ENCODE measurements at regions not wholly inside any gene's neighbourhood (a gene's known extent, or its start where the extent isn't known, plus 50 kb on each side); places are given as distances from the start of the nearest gene placed in this dataset.

DNA sequence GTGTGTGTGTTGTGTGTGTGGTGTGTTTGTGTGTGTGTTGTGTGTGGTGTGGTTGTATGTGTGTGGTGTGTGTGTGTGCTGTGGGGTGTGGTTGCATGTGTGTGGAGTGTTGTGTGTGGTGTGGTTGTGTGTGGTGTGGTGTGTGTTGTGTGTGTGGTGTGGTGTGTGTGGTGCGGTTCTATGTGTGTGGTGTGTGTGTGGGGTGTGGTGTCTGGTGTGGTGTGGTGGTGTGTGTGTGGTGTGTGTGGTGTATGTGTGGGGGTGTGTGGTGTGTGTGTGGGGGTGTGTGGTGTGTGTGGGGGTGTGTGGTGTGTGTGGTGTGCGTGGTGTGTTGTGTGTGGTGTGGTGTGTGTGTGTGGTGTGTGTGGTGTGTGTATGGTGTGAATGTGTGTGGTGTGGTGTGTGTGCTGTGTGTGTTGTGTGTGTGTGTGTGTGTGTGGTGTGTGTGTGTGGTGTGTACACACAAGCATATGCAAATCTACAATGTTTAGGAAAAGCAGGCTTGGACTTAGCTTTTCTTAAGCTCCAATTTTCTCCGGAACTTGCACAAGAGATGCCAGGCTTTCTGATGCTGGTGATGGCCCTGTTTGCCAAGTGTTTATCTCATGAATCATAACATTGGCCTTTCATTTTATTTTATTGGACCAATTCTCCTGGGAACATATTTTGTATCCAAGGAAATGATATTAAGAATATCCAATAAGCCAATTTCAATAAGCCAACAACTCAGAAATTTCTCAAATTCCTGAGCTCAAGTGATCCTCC is 148.7 kb downstream of the SPATA18 start:
- Histone ChIP-seq H4K20me1 (ENCODE audit: insufficient read depth) (no peaks in the 10 kb centered on the region), H3K27me3 (ENCODE audit: insufficient read depth, low read depth, low read length) (no peaks in the 10 kb centered on the region), H3K36me3 (ENCODE audit: insufficient read depth, low read length) (no peaks in the 10 kb centered on the region), H3K9me3 (ENCODE audit: low read length) (no peaks in the 10 kb centered on the region), H2AFZ (ENCODE audit: low read depth, low read length) (no peak overlapping the region), H3K9me2 (ENCODE audit: insufficient read depth, low read length) (no peaks in the 10 kb centered on the region), H3K4me3 (ENCODE audit: low read length) (no peak overlapping the region), H3K4me2 (ENCODE audit: low read length) (no peak overlapping the region), H3F3A (ENCODE audit: insufficient read depth, low read length, poor library complexity, severe bottlenecking) (no peaks in the 10 kb centered on the region), H3K27ac (ENCODE audit: low read length) (no peak overlapping the region), H3K79me2 (replicated peaks; ENCODE audit: insufficient read depth, low read length) (no peaks in the 10 kb centered on the region), H3K9ac (ENCODE audit: low read length) (no peak overlapping the region)
- TF ChIP-seq, protein P1, sequence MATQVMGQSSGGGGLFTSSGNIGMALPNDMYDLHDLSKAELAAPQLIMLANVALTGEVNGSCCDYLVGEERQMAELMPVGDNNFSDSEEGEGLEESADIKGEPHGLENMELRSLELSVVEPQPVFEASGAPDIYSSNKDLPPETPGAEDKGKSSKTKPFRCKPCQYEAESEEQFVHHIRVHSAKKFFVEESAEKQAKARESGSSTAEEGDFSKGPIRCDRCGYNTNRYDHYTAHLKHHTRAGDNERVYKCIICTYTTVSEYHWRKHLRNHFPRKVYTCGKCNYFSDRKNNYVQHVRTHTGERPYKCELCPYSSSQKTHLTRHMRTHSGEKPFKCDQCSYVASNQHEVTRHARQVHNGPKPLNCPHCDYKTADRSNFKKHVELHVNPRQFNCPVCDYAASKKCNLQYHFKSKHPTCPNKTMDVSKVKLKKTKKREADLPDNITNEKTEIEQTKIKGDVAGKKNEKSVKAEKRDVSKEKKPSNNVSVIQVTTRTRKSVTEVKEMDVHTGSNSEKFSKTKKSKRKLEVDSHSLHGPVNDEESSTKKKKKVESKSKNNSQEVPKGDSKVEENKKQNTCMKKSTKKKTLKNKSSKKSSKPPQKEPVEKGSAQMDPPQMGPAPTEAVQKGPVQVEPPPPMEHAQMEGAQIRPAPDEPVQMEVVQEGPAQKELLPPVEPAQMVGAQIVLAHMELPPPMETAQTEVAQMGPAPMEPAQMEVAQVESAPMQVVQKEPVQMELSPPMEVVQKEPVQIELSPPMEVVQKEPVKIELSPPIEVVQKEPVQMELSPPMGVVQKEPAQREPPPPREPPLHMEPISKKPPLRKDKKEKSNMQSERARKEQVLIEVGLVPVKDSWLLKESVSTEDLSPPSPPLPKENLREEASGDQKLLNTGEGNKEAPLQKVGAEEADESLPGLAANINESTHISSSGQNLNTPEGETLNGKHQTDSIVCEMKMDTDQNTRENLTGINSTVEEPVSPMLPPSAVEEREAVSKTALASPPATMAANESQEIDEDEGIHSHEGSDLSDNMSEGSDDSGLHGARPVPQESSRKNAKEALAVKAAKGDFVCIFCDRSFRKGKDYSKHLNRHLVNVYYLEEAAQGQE (IDR thresholded peaks at IDR 0.05; ENCODE audit: borderline replicate concordance), result no peak
- TF ChIP-seq MXI1 (conservative IDR thresholded peaks at IDR 0.05; ENCODE audit: poor library complexity, severe bottlenecking), result no peak

DNA sequence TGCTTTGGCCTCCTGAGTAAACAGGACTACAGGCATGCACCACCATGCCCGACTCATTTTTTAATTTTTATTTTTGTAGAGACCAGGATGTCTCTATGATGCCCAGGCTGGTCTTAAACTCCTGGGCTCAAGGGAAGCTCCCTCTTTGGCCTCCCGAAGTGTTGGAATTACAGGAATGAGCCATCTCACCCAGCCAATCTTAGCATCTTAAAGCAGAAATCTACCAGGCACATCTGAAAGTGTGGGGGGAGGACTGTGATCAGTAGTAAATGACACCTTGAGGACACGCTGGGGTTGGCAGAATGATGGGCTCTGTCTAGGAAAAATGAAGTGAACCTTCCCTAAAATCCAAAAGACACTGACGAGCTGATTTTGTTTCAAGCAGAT is 149.2 kb downstream of the SPATA18 start:
- Histone ChIP-seq H3K9me3 (ENCODE audit: low read length) (no peaks in the 10 kb centered on the region), H3K9ac (ENCODE audit: low read length) (no peak overlapping the region), H3K27ac (ENCODE audit: low read length) (no peak overlapping the region), H3K27me3 (ENCODE audit: insufficient read depth, low read depth, low read length) (no peaks in the 10 kb centered on the region), H3F3A (ENCODE audit: insufficient read depth, low read length, poor library complexity, severe bottlenecking) (no peaks in the 10 kb centered on the region), H4K20me1 (ENCODE audit: insufficient read depth) (no peaks in the 10 kb centered on the region), H3K4me3 (ENCODE audit: low read length) (no peak overlapping the region), H3K79me2 (replicated peaks; ENCODE audit: insufficient read depth, low read length) (no peaks in the 10 kb centered on the region), H2AFZ (ENCODE audit: low read depth, low read length) (no peak overlapping the region), H3K4me2 (ENCODE audit: low read length) (no peak overlapping the region), H3K36me3 (ENCODE audit: insufficient read depth, low read length) (no peaks in the 10 kb centered on the region), H3K9me2 (ENCODE audit: insufficient read depth, low read length) (no peaks in the 10 kb centered on the region)
- TF ChIP-seq TAF1 (IDR thresholded peaks at IDR 0.05; ENCODE audit: low read depth) (no peak), MXI1 (conservative IDR thresholded peaks at IDR 0.05; ENCODE audit: poor library complexity, severe bottlenecking) (no peak), EZH2 (IDR thresholded peaks at IDR 0.05; ENCODE audit: borderline replicate concordance, insufficient read depth, low read length, poor library complexity, severe bottlenecking) (no peak), EP300 (conservative IDR thresholded peaks at IDR 0.05; ENCODE audit: poor library complexity, severe bottlenecking) (no peak), POLR2AphosphoS5 (IDR thresholded peaks at IDR 0.05) (no peak), SMC3 (conservative IDR thresholded peaks at IDR 0.05; ENCODE audit: poor library complexity) (no peak), RAD21 (conservative IDR thresholded peaks at IDR 0.05) (no peak)
- TF ChIP-seq, protein P2, sequence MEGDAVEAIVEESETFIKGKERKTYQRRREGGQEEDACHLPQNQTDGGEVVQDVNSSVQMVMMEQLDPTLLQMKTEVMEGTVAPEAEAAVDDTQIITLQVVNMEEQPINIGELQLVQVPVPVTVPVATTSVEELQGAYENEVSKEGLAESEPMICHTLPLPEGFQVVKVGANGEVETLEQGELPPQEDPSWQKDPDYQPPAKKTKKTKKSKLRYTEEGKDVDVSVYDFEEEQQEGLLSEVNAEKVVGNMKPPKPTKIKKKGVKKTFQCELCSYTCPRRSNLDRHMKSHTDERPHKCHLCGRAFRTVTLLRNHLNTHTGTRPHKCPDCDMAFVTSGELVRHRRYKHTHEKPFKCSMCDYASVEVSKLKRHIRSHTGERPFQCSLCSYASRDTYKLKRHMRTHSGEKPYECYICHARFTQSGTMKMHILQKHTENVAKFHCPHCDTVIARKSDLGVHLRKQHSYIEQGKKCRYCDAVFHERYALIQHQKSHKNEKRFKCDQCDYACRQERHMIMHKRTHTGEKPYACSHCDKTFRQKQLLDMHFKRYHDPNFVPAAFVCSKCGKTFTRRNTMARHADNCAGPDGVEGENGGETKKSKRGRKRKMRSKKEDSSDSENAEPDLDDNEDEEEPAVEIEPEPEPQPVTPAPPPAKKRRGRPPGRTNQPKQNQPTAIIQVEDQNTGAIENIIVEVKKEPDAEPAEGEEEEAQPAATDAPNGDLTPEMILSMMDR (IDR thresholded peaks at IDR 0.05; ENCODE audit: poor library complexity, severe bottlenecking), result no peak
- TF ChIP-seq, protein P1 (IDR thresholded peaks at IDR 0.05; ENCODE audit: borderline replicate concordance), result no peak

All from neural cell (in vitro differentiated cells).